ENCODE measurements at regions not wholly inside any gene's neighbourhood (a gene's known extent, or its start where the extent isn't known, plus 50 kb on each side); places are given as distances from the start of the nearest gene placed in this dataset.

GRCh38 chr3:155001289-155002010, 78.7 kb upstream of the MME start:
- TF ChIP-seq POLR2AphosphoS5 (IDR thresholded peaks at IDR 0.05) (no peak), EP300 (IDR thresholded peaks at IDR 0.05) (no peak), CTCF (IDR thresholded peaks at IDR 0.05) (no peak), POLR2A (IDR thresholded peaks at IDR 0.05) (no peak)

All from upper lobe of left lung (tissue), 4 donors.